GM12878 (cell line): ENCODE measurements at regions not wholly inside any gene's neighbourhood (a gene's known extent, or its start where the extent isn't known, plus 50 kb on each side); places are given as distances from the start of the nearest gene placed in this dataset.

Experiments used
- CEBPB ChIP-seq, 2 experiments: fragments of 150-350 bp in 1 of 2; IDR thresholded peaks; 2 replicates each; pipeline ENCODE4 v1.6.1; 2012 to 2014; ENCODE audit warnings: low read depth in 2 of 2, low read length in 2 of 2, borderline replicate concordance in 1 of 2, inconsistent platforms in 1 of 2
- CHD4 ChIP-seq: fragments of 200-600 bp; sonication (generic); IDR thresholded peaks from 2 replicates; pipeline ENCODE4 v1.6.1; 2016; ENCODE audit warnings: mild to moderate bottlenecking
- SP1 ChIP-seq: IDR thresholded peaks from one replicate; pipeline ENCODE4 v1.6.1; 2011; ENCODE audit warnings: low read depth, low read length
- STAT1 ChIP-seq: fragments of 450-650 bp; conservative IDR thresholded peaks from 2 replicates; pipeline ENCODE4 v1.6.1; 2014; ENCODE audit warnings: antibody characterized with exemption, mild to moderate bottlenecking
- TF ChIP-seq, protein P1 (sequence below): IDR thresholded peaks from 2 replicates; pipeline ENCODE4 v1.6.1; 2011; ENCODE audit warnings: low read depth, low read length, improper control_type of control experiment, borderline replicate concordance

DNA sequence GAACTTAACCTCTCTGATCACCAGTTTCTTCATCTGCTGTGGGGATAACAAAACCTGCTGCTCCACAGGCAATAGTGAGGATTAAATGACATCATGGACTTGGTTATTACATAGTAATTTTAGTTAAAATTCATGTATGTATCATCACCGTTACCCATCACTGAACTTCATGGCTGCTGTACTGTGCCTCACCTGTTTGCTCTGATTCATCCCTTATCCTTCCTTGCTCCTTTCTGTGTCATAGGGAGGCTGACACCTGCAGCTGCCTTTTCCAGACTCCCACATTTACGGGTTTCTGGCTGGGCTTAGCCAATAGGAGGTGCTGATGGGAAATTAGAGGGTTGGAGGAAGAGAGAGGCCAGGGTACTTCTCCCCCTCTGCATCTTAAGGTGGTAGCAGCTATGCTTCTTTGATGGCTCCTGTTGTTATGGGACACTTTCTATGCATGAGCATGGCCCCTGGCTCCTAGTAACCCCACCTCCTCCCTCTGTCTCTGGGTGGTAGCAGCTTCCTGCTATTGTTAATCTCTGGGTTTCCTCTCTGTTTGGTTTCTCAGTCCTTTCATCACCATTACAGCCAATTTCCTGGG, 332.1 kb downstream of the DHX35 start:
- TF ChIP-seq, protein P1, sequence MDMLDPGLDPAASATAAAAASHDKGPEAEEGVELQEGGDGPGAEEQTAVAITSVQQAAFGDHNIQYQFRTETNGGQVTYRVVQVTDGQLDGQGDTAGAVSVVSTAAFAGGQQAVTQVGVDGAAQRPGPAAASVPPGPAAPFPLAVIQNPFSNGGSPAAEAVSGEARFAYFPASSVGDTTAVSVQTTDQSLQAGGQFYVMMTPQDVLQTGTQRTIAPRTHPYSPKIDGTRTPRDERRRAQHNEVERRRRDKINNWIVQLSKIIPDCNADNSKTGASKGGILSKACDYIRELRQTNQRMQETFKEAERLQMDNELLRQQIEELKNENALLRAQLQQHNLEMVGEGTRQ, result no peak
- TF ChIP-seq CEBPB (IDR thresholded peaks at IDR 0.05; ENCODE audit: borderline replicate concordance in 1 of 2, low read depth in 2 of 2, low read length in 2 of 2), result no peak
- TF ChIP-seq STAT1, result no peak
- no peak for TF ChIP-seq CHD4
- no peak for TF ChIP-seq SP1
